A549 (cell line): ENCODE measurements at regions not wholly inside any gene's neighbourhood (a gene's known extent, or its start where the extent isn't known, plus 50 kb on each side); places are given as distances from the start of the nearest gene placed in this dataset.
"Not testable (repeated sequence)": the region's sequence is repeated elsewhere in the genome, so short reads cannot be mapped to it uniquely, and the experiment has no call there.

ENCODE experiments used
- ATAC-seq, 2 experiments: fragments of 200-7000 bp in 1 of 2; fragments of >200 bp in 1 of 2; cut with Nextera tagmentation in 1 of 2; cut with Tn5 transposase in 1 of 2; 3 replicates each; pipeline versions ENCODE4 v1.8.0 to v1.9.1; 2018 to 2020; ENCODE audit warnings: mild to moderate bottlenecking in 1 of 2, moderate library complexity in 1 of 2
- CTCF ChIA-PET: fragments of 300-600 bp; sonication (Branson Sonifier 250); formaldehyde crosslinking; extraction: SDS; loops from one replicate; lab custom pipeline; 2021; ENCODE audit warnings: antibody characterized with exemption, inconsistent platforms; lab: Yijun Ruan, JAX
- POLR2A ChIA-PET: fragments of 350-600 bp; formaldehyde crosslinking; extraction: SDS; loops from one replicate; lab custom pipeline; 2021; ENCODE audit warnings: antibody characterized with exemption, inconsistent platforms; lab: Yijun Ruan, JAX
- DNase-seq, 2 experiments: peaks; one replicate each; pipeline versions ENCODE4 v3.0.0 to v3.0.0-alpha.2; 2011 to 2016; ENCODE audit warnings: low read depth in 1 of 2, low spot score in 1 of 2
- FAIRE-seq: peaks from 2 replicates; lab custom pipeline; 2011; peaks lifted over from hg19 to GRCh38; lab: Jason Lieb, UNC
- H3K27ac ChIP-seq, 2 experiments: fragments of >200 bp; sonication (Bioruptor Twin); formaldehyde crosslinking; 3 replicates each; pipeline ENCODE4 v1.5.1; 2016 to 2017
- H3K4me1 ChIP-seq: fragments of >200 bp; sonication (Bioruptor Twin); formaldehyde crosslinking; 3 replicates; pipeline ENCODE4 v1.6.1; 2016
- H3K4me2 ChIP-seq: fragments of >200 bp; sonication (Bioruptor Twin); formaldehyde crosslinking; 3 replicates; pipeline ENCODE4 v1.6.1; 2016
- H3K4me3 ChIP-seq: fragments of >200 bp; sonication (Bioruptor Twin); formaldehyde crosslinking; 3 replicates; pipeline ENCODE4 v1.5.1; 2016
- H3K9me3 ChIP-seq: fragments of >200 bp; sonication (Bioruptor Twin); formaldehyde crosslinking; 3 replicates; pipeline ENCODE4 v1.6.1; 2016
- BHLHE40 ChIP-seq: IDR thresholded peaks from 2 replicates; pipeline ENCODE4 v1.6.1; 2012; ENCODE audit warnings: low read depth, low read length, inconsistent platforms
- CHD2 ChIP-seq: fragments of 150-350 bp; IDR thresholded peaks from 2 replicates; pipeline ENCODE4 v1.6.1; 2014; ENCODE audit warnings: low read length; ENCODE audit not compliant: partially characterized antibody
- EHF ChIP-seq: fragments of 250-450 bp; sonication (Bioruptor Pico); IDR thresholded peaks from 2 replicates; pipeline ENCODE4 v1.5.0; 2020; ENCODE audit warnings: mild to moderate bottlenecking
- EHMT2 ChIP-seq: fragments of 200-600 bp; sonication (generic); IDR thresholded peaks from 2 replicates; pipeline ENCODE4 v1.6.1; 2016; ENCODE audit warnings: antibody characterized with exemption, low read depth, mild to moderate bottlenecking, moderate library complexity
- ELK1 ChIP-seq: fragments of 150-350 bp; IDR thresholded peaks from 2 replicates; pipeline ENCODE4 v1.6.1; 2014; ENCODE audit warnings: low read depth, mild to moderate bottlenecking, low read length
- EP300 ChIP-seq, 2 experiments: fragments of >200 bp; sonication (Bioruptor Twin); formaldehyde crosslinking; IDR thresholded peaks; 2 replicates in 1 of 2; 3 replicates in 1 of 2; pipeline ENCODE4 v1.6.1; 2016 to 2017
- ESRRA ChIP-seq: fragments of 150-350 bp; IDR thresholded peaks from 2 replicates; pipeline ENCODE4 v1.6.1; 2014; ENCODE audit warnings: mild to moderate bottlenecking, low read length, borderline replicate concordance
- FOSL2 ChIP-seq, 2 experiments: fragments of 450-650 bp in 1 of 2; fragments of >200 bp in 1 of 2; sonication (Bioruptor Twin) in 1 of 2; formaldehyde crosslinking; IDR thresholded peaks; 2 replicates each; pipeline versions ENCODE4 v1.5.0 to v1.6.1; 2016 to 2020; ENCODE audit warnings: mild to moderate bottlenecking in 1 of 2, moderate library complexity in 1 of 2
- FOXS1 ChIP-seq: fragments of 250-450 bp; sonication (Bioruptor Pico); IDR thresholded peaks from 2 replicates; pipeline ENCODE4 v1.5.0; 2020; ENCODE audit warnings: mild to moderate bottlenecking, moderate library complexity
- HEYL ChIP-seq: fragments of 250-450 bp; sonication (Bioruptor Pico); IDR thresholded peaks from 2 replicates; pipeline ENCODE4 v1.8.0; 2021; ENCODE audit warnings: mild to moderate bottlenecking, moderate library complexity
- HOXB13 ChIP-seq: fragments of 250-450 bp; sonication (Bioruptor Pico); IDR thresholded peaks from 2 replicates; pipeline ENCODE4 v1.5.0; 2020; ENCODE audit warnings: low read depth, mild to moderate bottlenecking, moderate library complexity
- JUNB ChIP-seq: fragments of >200 bp; sonication (Bioruptor Twin); formaldehyde crosslinking; IDR thresholded peaks from 2 replicates; pipeline ENCODE4 v1.6.1; 2016
- NPAS2 ChIP-seq: fragments of 250-450 bp; sonication (Bioruptor Pico); IDR thresholded peaks from 2 replicates; pipeline ENCODE4 v1.8.0; 2022; ENCODE audit warnings: mild to moderate bottlenecking, moderate library complexity, borderline replicate concordance
- NR3C1 ChIP-seq: fragments of >200 bp; sonication (Bioruptor Twin); formaldehyde crosslinking; IDR thresholded peaks from 3 replicates; pipeline ENCODE4 v1.6.1; 2017
- TP53 ChIP-seq: fragments of 250-450 bp; sonication (Bioruptor Pico); IDR thresholded peaks from 2 replicates; pipeline ENCODE4 v1.5.0; 2021; ENCODE audit warnings: mild to moderate bottlenecking, moderate library complexity
- ZFP36 ChIP-seq: fragments of 450-650 bp; IDR thresholded peaks from 2 replicates; pipeline ENCODE4 v1.6.1; 2014; ENCODE audit warnings: borderline replicate concordance; ENCODE audit not compliant: partially characterized antibody
- WGBS: methylation state at CpG from one replicate; pipeline ENCODE4 v1.1.6; 2017; ENCODE audit errors: missing lambda C conversion rate; 5-methylcytosine and 5-hydroxymethylcytosine counted together
- TF ChIP-seq, protein P1 (sequence below): fragments of 250-450 bp; sonication (Bioruptor Pico); IDR thresholded peaks from 2 replicates; pipeline ENCODE4 v1.5.0; 2021; ENCODE audit warnings: mild to moderate bottlenecking, moderate library complexity, borderline replicate concordance

DNA sequence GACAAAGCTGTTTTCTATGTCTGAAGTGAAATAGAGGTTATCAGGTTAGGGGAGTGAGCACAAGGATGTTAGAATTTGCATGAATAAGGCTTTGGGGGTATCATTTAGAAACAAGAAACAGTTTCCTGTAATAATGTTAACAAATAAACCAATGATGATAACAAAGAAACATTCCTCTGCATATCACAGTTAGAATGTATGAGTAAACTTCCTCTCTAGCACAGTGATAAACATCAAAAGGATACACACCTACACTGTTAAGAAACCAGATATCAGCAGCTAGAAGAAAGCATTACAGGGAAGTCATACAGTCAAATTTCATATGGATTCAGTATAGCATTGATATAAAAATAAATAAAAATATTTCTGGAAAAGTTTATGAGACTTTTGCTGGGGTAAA lies 340.0 kb upstream of the MAGEB16 start:
- H3K4me3 ChIP-seq, result no peak overlapping the region
- H3K27ac ChIP-seq, result no peak overlapping the region
- ChIA-PET CTCF (no interaction called here), POLR2A (no interaction called here)
- TF ChIP-seq EHMT2 (no peak), ESRRA (no peak), NR3C1 (no peak), FOXS1 (CRISPR knock-in tag) (no peak), CHD2 (no peak), EHF (CRISPR knock-in tag) (no peak), FOSL2 (IDR thresholded peaks at IDR 0.05) (no peak), FOSL2 (CRISPR knock-in tag; IDR thresholded peaks at IDR 0.05) (no peak), ELK1 (no peak), EP300 (IDR thresholded peaks at IDR 0.05) (no peak), HOXB13 (CRISPR knock-in tag) (no peak), TP53 (CRISPR knock-in tag) (no peak), BHLHE40 (no peak)
- TF ChIP-seq, protein P1, sequence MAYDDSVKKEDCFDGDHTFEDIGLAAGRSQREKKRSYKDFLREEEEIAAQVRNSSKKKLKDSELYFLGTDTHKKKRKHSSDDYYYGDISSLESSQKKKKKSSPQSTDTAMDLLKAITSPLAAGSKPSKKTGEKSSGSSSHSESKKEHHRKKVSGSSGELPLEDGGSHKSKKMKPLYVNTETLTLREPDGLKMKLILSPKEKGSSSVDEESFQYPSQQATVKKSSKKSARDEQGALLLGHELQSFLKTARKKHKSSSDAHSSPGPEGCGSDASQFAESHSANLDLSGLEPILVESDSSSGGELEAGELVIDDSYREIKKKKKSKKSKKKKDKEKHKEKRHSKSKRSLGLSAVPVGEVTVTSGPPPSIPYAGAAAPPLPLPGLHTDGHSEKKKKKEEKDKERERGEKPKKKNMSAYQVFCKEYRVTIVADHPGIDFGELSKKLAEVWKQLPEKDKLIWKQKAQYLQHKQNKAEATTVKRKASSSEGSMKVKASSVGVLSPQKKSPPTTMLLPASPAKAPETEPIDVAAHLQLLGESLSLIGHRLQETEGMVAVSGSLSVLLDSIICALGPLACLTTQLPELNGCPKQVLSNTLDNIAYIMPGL (CRISPR knock-in tag), result no peak
- FAIRE-seq (peak; percentile 43), DNase-seq (no peak), ATAC-seq (no peak)
- H3K9me3 ChIP-seq, result no peaks in the 10 kb centered on the region
- H3K4me2 ChIP-seq, result peak overlapping the region; percentile 59
- H3K4me1 ChIP-seq, result no peaks in the 10 kb centered on the region

DNA sequence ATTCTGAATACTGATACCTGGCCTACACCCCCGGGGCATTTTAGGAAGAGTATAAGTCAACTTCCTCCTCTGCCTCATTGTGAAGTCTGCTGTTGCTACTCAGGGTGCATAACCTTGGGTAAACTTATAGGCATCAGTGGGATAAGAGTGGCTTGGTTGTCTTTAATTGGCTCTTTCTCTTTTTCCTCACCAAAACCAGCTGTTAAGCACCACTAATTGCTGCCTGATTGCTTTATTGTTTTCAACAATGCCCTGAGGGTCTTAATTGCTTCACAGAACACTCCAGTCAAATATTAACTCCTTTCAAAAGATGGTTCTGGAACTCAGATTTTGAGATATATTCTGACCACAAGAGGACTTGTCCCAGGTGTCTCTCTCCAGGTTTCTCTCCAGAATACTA lies 337.0 kb upstream of the MAGEB16 start:
- no peaks in the 10 kb centered on the region for H3K9me3 ChIP-seq
- TF ChIP-seq, protein P1 (CRISPR knock-in tag), result no peak
- TF ChIP-seq JUNB (no peak), ZFP36 (no peak), HEYL (CRISPR knock-in tag) (no peak), BHLHE40 (no peak), NPAS2 (CRISPR knock-in tag) (no peak)
- ChIA-PET POLR2A (no interaction called here), CTCF (no interaction called here)
- no peak overlapping the region for H3K4me2 ChIP-seq
- no peak overlapping the region for H3K27ac ChIP-seq
- H3K4me3 ChIP-seq, result no peak overlapping the region
- WGBS, result 0% methylated on average over 1 of the region's 1 CpG
- ATAC-seq, result no peak
- no peak for FAIRE-seq
- DNase-seq, result no peak
- no peaks in the 10 kb centered on the region for H3K4me1 ChIP-seq

- POLR2A ChIA-PET, H3K27ac ChIP-seq, ATAC-seq, H3K4me1 ChIP-seq, FAIRE-seq, H3K9me3 ChIP-seq, H3K4me2 ChIP-seq, DNase-seq, H3K4me3 ChIP-seq: not testable (repeated sequence)
- WGBS, result 37% methylated on average over 7 of the region's 7 CpGs
- CTCF ChIA-PET, result interaction anchor here (0.6 kb wide), 1 partner anchor 1136 kb away, joined by 3 read pairs; no protein-coding TSS in a partner anchor
These were observed 301.5 kb upstream of the MAGEB16 start for GRCh38 chrX:35496671-35497070.

GRCh38 chrX:35497453-35497852 lies 300.7 kb upstream of the MAGEB16 start:
- POLR2A ChIA-PET, H3K4me2 ChIP-seq, H3K27ac ChIP-seq, CTCF ChIA-PET, FAIRE-seq, ATAC-seq, H3K4me1 ChIP-seq, H3K4me3 ChIP-seq, H3K9me3 ChIP-seq: not testable (repeated sequence)
- WGBS, result 29% methylated on average over 7 of the region's 7 CpGs
- peak in 1 of 2 experiments; percentile 3 for DNase-seq
